ENCODE measurements at regions not wholly inside any gene's neighbourhood (a gene's known extent, or its start where the extent isn't known, plus 50 kb on each side); places are given as distances from the start of the nearest gene placed in this dataset.

DNA sequence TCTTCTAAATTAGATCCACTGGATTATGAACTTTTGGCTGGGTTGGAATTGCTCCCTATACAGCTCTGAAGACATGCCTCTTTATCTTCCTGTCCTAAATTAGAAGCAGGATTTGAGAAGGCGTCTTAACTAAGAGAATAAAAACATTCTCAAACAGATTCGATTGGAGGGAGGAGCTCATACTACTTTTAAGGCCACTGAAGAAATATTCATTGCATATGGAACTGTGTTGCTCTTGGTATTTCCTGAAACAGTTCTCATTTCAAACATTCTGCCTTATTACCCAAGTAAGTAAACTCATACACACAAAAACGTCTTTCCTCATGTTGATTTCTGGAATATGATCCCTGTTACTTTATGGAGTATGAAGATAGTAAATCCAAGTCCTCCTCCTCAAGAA is 519.7 kb upstream of the CDH4 start:
- no peak for FAIRE-seq

DNA sequence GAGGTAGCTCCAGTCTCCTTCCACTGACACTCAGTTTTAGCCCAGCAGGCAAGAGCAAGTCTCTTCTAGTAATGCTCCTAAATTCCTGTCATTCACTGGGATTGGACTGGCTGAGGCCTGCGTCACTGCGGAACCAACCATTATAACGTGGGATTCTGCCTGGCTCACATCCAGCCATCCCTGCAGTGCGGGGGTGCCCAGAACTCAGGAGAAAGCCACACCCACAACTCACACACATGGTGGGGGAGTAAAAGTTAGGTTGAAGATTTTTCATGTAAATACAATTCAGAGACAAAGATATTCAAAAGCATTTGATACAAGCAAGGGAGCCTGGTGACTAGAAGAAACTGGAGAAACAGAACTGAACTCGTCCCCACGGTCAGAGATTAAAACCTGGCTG is 504.0 kb upstream of the CDH4 start:
- FAIRE-seq, result no peak

More for the DNA sequence above, 519.7 kb upstream of the CDH4 start:
- no peak for DNase-seq (ENCODE audit: low spot score)

DNA sequence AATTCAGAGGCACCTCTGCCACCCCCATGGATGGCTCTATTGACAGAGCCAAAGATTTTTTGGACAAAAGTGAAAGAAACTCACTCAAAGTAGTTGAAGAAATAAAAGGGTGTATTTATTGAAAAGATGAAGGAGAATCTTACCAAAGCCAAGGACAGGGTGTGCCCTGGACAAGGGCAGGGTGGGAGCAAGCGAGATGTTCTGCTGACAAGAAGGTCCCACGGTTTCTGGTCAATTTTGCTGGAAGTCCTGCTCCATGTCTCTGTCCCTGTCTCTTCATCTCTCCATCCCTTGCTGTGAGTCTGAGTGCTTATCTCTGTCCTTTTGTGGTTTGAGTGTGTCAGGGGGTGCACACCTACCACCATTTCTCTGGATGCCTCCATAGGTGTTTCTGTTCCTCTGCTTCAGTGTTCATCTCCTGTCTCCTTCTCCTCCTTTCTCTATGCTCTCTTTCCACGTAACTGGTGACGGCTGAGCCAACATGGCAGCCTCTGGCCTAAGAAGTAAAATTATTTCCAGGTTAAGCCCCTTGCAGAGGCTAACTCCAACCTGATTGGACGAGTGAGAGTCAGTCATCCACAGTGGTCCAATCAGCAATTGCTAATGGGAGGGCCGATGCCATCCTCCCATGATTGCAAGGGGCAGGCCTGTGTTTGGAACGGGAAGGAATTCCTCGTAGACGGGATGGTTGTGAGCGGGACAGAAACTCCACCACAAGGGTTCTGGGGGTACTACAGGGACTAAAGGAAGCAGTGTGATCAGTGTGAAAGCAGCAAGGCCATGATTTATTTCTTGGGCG is 502.1 kb upstream of the CDH4 start:
- FAIRE-seq (no peak), DNase-seq (ENCODE audit: low spot score) (peak; percentile 18)

More for the DNA sequence above, 504.0 kb upstream of the CDH4 start:
- no peak for DNase-seq (ENCODE audit: low spot score)

DNA sequence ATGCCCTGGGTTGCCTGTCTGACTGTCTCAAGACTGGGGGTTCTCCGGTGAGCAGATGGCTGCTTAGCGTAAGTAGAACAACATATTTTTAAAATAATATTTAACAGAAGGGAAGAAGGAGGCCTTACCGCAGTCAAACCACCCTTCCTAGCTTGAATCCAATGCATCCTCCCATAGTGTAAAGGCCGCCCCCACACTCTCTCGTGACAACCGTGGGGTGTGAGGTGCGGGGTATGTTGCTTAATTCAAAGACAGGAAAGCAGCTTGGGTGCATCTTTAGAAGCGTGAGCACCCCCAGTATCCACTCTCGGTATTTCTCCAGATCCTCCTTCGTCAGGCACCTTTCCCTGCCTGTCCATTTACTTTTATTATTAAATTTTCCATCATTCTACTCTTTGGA is 501.2 kb upstream of the CDH4 start:
- no peak for FAIRE-seq
- DNase-seq (ENCODE audit: low spot score), result no peak

DNA sequence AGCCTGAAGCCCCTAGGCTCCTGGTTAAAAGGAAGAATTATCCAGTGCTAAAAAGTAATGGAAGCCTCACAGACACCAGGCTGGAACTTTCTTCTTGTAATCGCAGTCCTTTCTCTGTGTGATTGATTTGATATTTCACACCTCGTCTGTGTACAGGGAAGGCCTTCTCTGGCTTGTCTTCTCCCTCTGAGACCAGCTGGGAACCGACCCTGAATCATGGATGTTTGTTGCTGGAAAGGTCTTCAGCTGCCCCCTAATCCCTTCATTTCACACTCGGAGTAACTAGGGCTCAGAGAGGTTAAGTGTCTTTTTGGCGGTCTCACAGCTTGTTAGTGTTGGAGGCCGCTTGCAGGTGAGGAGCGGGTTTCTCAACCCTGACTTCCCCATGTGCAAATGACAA is 500.2 kb upstream of the CDH4 start:
- FAIRE-seq (no peak), DNase-seq (ENCODE audit: low spot score) (no peak)

DNA sequence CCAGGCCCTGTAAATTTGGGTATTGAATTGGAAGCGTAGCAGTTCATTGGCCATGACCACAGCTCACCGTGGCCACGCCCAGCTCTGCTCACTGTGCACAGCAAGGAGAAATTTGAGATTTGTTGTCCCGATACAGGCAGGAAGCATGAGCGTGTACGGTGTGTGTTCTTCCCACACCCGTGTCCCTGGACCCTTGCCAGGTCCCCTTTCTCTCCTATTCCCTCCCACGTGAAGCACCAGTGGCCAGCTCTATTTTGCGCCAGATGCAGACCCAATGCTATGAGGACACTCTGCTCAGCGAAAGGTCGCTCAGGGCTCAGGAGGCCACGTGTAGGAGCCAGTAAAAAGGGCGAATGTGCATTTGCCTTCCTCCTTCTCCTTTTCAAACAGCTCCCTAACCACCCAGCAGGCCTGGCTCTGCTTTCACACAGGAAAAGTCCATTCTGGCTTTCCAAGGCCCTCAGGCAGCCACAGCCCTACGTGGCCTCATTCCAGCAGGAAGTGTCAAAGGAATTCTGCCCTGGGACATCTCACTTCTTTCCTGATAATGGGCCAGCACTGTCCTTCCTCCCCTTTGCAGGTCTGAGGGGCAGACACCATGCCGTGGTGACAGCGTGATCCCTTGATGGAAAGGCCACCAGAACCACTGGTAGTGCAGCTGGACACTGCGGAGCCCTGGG is 499.2 kb upstream of the CDH4 start:
- FAIRE-seq (no peak), DNase-seq (ENCODE audit: low spot score) (no peak)

DNA sequence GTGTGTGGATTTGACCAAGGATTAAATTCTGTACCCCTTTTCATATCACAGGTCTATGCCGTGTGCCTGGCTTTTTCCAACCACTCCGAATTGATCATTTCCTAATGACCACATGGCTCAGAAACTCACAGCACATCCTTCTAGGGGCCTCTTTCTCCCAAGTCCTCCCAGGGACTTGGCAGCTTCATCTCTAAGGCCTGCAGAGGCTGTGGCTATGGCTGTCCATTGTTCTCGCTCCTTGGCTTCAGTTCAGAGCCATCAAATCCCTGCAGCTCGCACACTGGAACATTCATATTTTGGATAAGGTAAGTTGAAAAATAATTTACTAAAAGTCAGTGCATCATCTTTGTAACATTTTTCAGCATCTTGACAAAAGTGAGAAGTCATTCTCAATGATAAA is 497.2 kb upstream of the CDH4 start:
- DNase-seq (ENCODE audit: low spot score) (no peak), FAIRE-seq (no peak)

DNA sequence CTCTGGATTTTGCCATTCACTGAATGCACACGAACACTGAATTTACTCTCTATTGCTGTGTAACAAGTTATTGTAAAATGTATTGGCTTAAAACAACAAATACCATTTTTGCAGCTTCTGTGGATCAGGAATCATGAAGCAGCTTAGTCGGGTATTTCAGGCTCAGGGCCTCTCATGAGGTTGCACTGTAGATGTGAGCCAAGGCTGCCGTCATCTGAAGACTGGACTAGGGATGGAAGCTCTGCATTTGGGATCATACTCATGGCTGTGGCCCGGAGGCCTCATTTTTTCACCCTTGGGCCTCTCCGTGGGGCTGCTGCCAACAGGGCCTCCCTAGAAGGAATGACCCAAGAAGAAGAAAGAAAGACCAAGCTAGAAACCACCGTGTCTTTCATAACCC is 492.4 kb upstream of the CDH4 start:
- FAIRE-seq (no peak), DNase-seq (ENCODE audit: low spot score) (no peak)

DNA sequence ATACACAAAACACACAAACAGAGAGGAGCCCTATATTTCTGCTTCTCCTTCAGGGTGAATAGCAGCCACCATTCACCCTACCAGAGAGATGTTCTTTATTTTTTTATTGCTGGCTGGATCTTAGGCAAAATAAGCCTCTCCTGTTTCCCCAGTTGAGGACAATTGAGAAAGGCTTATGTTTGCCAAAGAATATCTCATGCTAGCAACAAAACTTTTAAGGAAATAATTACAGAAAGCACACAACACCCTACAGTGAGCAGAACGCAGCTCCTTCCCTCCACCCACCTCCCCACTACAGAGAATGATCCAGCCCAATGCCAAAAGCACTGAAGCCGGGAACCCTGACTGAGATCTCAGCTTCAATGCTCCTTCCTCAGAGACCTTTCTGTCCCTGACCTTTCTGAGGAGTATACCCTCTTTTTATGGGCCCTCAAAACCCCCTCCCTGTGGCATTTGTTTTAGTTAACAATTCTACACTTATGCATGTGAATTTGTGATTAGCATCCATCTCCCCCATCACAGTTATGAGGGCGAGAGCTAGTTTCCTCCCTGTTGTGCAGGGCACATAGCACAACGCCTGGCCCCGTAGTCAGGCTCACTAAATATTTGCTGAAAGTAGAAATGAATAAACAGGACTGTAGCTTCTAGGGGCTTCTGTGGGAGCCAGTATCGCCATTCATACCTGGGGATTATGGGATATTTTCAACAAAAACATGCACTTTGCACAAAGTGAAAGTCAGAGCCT is 491.6 kb upstream of the CDH4 start:
- FAIRE-seq (no peak), DNase-seq (ENCODE audit: low spot score) (no peak)

DNA sequence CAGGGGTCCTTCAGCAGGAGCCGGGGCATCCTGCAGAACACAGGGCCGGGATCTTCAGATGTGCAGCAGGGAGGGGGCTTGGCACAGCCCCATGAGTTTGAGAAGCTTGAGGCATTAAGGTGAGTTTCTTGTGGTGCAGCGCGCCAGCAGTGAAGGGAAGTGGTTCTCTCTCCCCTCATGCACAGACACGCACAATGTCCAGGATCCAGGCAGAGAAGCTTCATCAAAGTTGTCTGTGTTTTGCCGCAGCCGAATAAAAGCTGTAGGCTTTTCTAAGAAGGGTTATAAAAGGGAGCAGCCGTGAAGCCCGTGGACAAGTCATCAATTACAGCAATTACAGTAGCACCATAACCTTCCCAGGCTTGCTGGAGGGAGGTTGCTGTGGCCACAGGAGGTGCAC is 491.0 kb upstream of the CDH4 start:
- FAIRE-seq (no peak), DNase-seq (ENCODE audit: low spot score) (no peak)

DNA sequence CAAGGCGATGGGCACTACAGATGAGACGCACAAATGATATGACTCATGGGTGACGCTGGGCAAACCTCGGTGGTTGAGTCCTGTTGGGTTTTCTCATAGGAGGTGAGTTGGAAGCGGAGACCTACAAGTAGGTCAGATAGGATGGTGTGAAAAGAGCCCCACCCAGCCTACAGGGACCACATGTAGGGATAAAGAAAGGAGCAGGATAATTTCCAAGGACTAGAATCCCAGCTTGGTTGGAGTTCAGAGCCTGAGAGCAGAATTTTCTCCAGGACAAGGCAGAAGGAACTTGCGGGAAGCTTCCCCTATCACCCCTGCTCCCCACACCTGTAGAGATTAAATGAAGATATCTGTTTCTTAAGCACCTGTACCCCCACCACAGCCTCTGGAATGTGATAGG is 489.7 kb upstream of the CDH4 start:
- FAIRE-seq (no peak), DNase-seq (ENCODE audit: low spot score) (no peak)

DNA sequence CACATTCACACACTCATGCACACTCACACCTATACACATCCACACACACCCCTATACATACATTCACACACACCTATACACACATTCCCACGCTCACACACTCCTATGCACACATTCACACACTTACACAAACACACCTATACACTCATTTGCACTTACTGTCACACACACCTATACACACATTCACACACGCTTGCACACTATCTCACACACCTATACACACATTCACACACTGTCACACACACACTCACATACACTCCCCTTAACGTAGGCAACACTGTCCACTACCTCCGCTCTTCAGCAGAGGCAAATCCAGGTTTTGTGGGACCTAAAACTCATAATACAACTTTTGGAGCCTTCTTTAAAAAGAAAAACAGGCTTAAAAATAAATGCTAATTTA is 487.7 kb upstream of the CDH4 start:
- no peak for DNase-seq (ENCODE audit: low spot score)
- no peak for FAIRE-seq

DNA sequence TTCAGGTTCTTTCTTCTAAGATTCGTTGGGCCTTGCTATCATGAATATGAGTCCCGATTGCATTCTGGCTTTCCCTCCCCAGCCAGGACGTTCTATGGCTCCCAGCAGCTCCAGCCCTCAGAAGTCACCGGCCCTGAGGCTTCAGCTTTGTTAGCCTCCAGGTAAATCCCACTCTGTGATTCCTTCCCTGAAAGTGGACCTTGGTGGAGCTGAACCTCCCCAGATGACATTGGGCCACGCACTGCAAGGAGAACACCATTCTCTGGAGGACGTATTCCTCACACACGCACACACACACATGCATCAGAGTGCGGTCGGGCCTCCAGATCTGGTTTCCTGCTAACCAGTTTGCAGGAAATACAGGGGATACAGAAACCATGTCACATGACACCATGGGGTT is 487.3 kb upstream of the CDH4 start:
- DNase-seq (ENCODE audit: low spot score) (no peak), FAIRE-seq (no peak)

DNA sequence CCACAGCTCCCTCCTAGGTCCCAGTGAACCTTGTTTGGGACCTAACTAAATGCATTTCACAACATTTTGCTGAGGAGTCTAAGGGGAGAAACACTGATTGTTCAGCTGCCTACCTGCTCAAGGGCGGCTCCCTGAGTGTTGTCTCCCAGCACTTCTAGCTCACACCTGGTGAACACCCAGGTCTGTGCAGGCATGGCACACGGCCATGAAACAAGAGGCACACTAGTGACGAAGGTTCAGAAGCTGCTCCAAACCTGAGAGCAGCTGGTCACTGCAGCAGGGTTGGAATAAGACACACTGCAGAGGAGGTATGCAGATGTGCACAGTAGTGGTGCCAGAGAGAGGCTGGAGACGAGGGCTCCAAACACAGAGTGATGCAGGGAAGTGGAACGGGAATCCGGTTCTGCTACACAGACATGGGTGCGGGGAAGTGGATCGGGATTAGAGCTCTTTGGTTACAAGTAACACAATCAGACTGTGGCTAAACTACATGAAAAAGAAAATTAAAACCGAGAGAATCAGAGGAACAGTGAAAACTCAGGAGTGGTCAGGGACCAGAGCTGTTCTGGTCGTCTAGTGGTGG is 486.1 kb upstream of the CDH4 start:
- no peak for FAIRE-seq
- DNase-seq (ENCODE audit: low spot score), result no peak

DNA sequence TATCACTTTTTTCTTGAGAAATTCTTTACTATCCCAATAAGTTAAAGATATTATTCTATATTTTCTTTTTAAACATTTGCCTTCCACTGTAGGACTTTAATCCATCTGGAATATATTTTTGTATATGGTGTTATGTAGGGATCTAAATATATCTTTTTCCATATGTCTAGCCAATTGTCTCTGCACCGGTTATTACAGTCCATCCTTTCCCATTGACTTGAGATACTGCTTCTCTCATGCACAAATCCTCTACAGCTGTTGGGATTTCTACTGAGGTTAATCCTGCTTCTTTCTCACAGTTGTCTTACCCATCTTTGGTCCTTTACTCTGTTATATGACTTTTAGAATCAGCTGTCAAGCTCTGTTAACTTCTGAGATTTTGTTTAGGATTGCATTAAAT is 483.8 kb upstream of the CDH4 start:
- FAIRE-seq (no peak), DNase-seq (ENCODE audit: low spot score) (no peak)

DNA sequence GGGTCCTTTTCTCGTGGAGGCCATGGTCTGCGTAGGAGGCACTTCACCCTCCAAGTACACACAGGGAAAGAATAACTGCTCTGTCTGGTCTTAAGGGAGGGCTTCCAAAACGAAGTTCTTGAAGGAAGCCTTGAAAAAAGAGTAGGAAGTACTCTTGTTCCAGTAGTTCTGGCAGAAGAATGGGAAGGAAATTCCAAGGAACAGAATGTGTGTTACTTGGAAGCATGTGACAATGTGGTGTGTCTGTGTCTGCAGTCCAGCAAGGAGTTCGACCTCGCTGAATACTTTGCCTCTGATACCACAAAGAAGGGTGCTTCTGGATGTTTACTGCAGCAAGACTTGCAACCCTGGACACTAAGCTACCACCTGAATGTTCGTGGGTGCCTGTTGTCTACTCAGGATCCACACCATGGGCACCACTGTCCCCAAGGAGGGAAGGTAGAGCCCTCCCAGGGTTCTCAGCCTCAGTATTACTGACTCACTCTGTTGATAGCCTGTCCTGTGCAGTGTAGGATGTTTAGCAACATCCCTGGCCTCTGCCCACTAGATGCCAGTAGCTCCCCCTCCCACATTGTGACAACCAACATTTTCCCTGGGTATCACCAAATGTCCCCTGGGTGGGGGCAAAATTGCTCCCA is 471.6 kb upstream of the CDH4 start:
- FAIRE-seq (no peak), DNase-seq (ENCODE audit: low spot score) (no peak)

DNA sequence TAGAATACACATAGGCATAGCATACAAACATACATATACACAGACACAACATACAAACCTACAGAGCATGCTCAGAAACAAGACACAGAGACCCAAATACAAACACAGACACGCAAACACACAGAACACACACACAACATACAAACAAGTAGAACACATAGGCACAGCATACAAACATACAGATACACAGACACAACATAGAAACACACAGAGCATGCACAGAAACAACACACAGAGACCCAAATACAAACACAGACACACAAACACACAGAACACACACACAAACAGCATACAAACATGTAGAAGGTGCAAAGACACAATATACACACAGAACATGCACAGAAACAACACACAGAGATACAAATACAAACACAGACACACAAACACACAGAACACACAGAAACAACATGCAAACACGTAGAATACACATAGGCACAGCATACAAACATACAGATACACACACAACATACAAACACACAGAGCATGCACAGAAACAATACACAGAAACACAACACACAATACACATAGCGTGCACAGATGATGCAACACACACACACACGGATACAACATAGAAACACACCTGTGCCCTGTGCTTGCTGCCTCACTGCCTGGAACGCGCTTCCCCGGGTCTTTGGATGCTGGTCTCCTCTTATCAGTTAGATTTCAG is 469.0 kb upstream of the CDH4 start:
- FAIRE-seq, result no peak
- DNase-seq (ENCODE audit: low spot score), result no peak

DNA sequence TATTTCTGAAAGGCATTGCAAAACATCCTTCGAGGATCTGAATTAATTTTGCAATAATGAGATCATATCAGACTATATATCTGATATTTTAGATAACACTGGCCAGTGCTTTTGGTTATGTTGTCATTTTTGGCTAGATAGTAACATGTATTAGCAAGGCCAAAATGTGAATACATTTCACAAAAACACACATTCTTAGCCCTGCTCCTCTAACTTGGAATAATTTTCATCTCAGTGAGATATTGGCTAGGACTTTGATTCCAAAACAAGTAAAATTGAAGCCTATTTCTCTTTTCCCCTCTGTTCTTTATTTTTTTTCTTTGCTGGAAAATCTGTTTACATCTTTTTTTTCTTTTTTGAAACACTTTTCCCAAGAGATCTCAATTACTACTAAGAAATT is 466.8 kb upstream of the CDH4 start:
- no peak for DNase-seq (ENCODE audit: low spot score)
- FAIRE-seq, result no peak

DNA sequence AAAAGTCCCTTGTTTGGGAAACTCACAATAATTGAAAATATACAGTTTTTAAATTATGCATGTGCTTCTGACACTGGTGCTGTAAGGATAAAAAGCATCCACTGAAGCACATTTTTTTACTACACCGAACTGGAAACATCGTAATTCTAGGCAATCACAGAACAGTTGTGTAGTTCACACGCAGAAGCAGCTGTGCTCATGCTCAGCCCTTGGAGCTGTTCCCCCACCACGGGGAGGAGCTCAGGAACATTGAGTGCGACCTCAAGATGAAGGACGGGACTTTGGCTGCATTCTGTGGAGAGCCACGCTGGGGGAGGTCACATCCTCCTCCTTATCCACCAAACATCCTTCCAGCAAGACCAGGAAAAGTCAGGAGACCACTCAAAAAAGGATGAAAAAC is 466.3 kb upstream of the CDH4 start:
- DNase-seq (ENCODE audit: low spot score), result no peak
- FAIRE-seq, result no peak

DNA sequence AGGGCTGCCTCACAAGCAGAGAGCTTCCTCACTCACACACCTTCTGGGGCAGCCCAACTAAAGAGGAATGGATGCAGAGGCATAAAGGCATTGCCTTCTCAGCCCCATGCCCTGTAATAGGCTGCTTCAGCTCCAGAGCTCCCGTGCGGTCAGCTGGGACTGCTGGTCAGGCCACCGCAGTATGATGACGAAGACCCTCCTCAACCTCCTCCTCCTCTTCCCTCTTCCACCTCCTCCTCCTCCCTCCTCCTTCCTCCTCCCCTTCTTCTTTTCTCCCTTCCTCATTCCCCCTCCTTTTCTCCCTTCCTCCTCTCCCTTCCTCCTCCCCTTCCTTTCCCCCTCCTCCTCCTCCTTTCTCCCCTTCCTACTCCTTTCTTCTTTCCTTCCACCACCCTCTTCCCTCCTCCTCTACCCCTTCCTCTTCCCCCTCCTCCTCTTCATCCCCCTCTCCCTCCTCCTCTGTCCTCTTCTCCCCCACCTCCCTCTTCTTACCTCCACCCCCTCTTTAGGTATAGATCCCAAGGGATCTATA is 465.3 kb upstream of the CDH4 start:
- FAIRE-seq, result no peak
- DNase-seq (ENCODE audit: low spot score), result no peak

DNA sequence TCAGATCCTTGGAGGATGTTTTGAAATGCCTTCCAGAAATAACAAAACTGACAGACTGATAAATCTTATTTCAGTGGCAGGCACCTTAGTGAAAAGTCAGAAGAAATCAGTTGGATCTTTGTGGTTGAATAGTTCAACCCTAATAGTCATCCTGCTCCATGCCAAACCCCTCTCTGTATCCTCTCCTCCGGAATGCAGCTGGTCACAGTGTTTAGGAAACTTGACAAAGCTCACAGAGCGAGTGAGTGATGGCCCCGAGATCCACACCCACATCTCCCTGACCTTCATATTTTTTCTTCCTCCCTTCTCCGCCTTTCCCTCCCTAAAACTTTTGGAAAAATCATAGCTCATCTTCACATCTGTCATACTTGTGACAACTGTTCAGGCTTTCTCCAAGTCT is 464.8 kb upstream of the CDH4 start:
- DNase-seq (ENCODE audit: low spot score) (no peak), FAIRE-seq (no peak)

Data from RCC 7860 (cell line).